Peyer's patch (tissue), 4 donors: ENCODE measurements at regions not wholly inside any gene's neighbourhood (a gene's known extent, or its start where the extent isn't known, plus 50 kb on each side); places are given as distances from the start of the nearest gene placed in this dataset.

ENCODE experiments used
- POLR2A ChIP-seq, 2 donors: fragments of 450-650 bp; IDR thresholded peaks; one replicate each; pipeline ENCODE4 v1.5.1; 2017; ENCODE audit warnings: antibody characterized with exemption in 2 of 2, mild to moderate bottlenecking in 2 of 2, moderate library complexity in 2 of 2
- TF ChIP-seq, protein P1 (sequence below), 6 experiments: fragments of 450-650 bp in 4 of 6; fragments of 200-600 bp in 2 of 6; sonication (generic) in 1 of 6; IDR thresholded peaks; one replicate each; pipeline ENCODE4 v1.5.1; 2017 to 2019; ENCODE audit warnings: antibody characterized with exemption in 6 of 6, mild to moderate bottlenecking in 3 of 6, moderate library complexity in 1 of 6

DNA sequence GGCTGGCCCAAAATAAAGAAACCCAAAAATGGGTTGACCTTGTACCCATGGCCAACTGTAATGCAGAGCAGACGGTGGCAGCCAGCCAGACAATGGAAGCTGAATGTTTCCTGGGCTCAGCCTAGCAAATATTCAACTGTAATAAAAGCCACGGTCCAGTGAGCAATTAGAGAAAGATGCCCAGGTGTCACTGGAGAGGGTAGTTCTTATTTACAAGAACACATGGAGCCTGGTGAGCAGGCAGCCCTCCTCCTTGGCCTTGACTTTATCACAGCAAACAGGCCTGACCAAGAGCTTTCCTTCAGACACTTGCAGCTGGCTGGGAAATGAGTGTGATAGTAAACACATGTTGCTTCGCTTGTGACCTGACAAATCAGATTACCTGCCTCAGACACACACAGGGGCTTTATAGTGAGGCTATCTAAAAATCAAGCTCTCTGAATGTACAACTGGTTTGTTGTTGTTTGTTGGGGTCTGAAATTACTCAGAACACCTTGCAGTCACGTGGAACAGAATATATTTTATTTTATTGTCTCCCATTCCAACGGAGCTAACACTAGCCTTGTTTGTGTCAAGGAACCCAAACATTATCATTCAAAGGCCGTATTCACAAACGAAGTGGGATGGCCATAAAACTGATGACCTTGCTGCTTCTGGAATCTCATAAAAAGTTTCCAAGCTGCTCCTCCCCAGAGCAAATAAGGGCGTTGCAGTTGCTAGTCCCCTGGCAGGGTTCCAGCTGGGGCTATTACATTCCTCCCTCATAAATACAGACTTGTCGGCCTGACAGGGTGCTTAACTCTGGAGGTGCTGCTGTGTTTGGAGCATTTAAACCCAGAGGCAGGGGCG lies 161.1 kb downstream of the BBOX1 start:
- TF ChIP-seq, protein P1, sequence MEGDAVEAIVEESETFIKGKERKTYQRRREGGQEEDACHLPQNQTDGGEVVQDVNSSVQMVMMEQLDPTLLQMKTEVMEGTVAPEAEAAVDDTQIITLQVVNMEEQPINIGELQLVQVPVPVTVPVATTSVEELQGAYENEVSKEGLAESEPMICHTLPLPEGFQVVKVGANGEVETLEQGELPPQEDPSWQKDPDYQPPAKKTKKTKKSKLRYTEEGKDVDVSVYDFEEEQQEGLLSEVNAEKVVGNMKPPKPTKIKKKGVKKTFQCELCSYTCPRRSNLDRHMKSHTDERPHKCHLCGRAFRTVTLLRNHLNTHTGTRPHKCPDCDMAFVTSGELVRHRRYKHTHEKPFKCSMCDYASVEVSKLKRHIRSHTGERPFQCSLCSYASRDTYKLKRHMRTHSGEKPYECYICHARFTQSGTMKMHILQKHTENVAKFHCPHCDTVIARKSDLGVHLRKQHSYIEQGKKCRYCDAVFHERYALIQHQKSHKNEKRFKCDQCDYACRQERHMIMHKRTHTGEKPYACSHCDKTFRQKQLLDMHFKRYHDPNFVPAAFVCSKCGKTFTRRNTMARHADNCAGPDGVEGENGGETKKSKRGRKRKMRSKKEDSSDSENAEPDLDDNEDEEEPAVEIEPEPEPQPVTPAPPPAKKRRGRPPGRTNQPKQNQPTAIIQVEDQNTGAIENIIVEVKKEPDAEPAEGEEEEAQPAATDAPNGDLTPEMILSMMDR (IDR thresholded peaks at IDR 0.05): no peak
- no peak for TF ChIP-seq POLR2A (IDR thresholded peaks at IDR 0.05)
